B cell (primary cell): ENCODE measurements at regions not wholly inside any gene's neighbourhood (a gene's known extent, or its start where the extent isn't known, plus 50 kb on each side); places are given as distances from the start of the nearest gene placed in this dataset.

Experiments used
- ATAC-seq: fragments of 200-7000 bp; cut with Tn5 transposase; one replicate; pipeline ENCODE4 v1.10.0; 2021; ENCODE audit warnings: low read depth, mild to moderate bottlenecking, moderate number of reproducible peaks, moderate library complexity
- CTCF ChIA-PET: fragments of 350-600 bp; sonication (Branson Sonifier 250); formaldehyde crosslinking; loops from one replicate; lab custom pipeline; 2021; ENCODE audit warnings: antibody characterized with exemption, inconsistent platforms; lab: Charles Lee
- POLR2A ChIA-PET: fragments of 350-600 bp; sonication (Branson Sonifier 250); formaldehyde crosslinking; loops from one replicate; lab custom pipeline; 2021; ENCODE audit warnings: antibody characterized with exemption; lab: Charles Lee
- DNase-seq: peaks from one replicate; pipeline ENCODE4 v3.0.0; 2013
- H2AFZ ChIP-seq: 2 replicates; pipeline ENCODE4 v1.6.1; 2012; ENCODE audit warnings: mild to moderate bottlenecking, low read depth, low read length; ENCODE audit not compliant: insufficient read depth, poor library complexity, severe bottlenecking
- H3K27ac ChIP-seq, 2 donors: 1 replicate in 1 of 2; 2 replicates in 1 of 2; pipeline ENCODE4 v1.5.1; 2012 to 2013; ENCODE audit warnings: low read length in 2 of 2, mild to moderate bottlenecking in 2 of 2, moderate library complexity in 1 of 2
- H3K27me3 ChIP-seq, 4 experiments: fragments of 200-600 bp in 1 of 4; sonication (generic) in 1 of 4; replicated peaks in 1 of 4; 1 replicate in 2 of 4; 2 replicates in 2 of 4; pipeline versions ENCODE4 v1.6.1 to v1.7.0; 2013 to 2016; ENCODE audit warnings: low read length in 3 of 4, mild to moderate bottlenecking in 2 of 4, mixed read lengths in 1 of 4, moderate library complexity in 1 of 4; ENCODE audit not compliant: insufficient read depth in 4 of 4, control insufficient read depth in 3 of 4; ENCODE audit errors: control extremely low read depth in 1 of 4
- H3K36me3 ChIP-seq, 2 experiments: replicated peaks in 1 of 2; 1 replicate in 1 of 2; 2 replicates in 1 of 2; pipeline versions ENCODE4 v1.6.1 to v1.7.1; 2013; ENCODE audit warnings: low read length in 1 of 2; ENCODE audit not compliant: insufficient read depth in 2 of 2, control insufficient read depth in 1 of 2; ENCODE audit errors: control extremely low read depth in 1 of 2, extremely low read depth in 1 of 2
- H3K4me1 ChIP-seq, 2 donors: fragments of 200-600 bp in 1 of 2; sonication (generic) in 1 of 2; 1 replicate in 1 of 2; 2 replicates in 1 of 2; pipeline versions ENCODE4 v1.5.1 to v1.6.1; 2013 to 2017; ENCODE audit warnings: low read length in 2 of 2; ENCODE audit not compliant: control insufficient read depth in 2 of 2, insufficient read depth in 2 of 2
- H3K4me2 ChIP-seq: replicated peaks from 2 replicates; pipeline ENCODE3; 2012; ENCODE audit warnings: mild to moderate bottlenecking, low read depth, low read length; ENCODE audit not compliant: poor library complexity, severe bottlenecking
- H3K4me3 ChIP-seq, 5 experiments: fragments of 200-600 bp in 1 of 5; sonication (generic) in 1 of 5; 1 replicate in 3 of 5; 2 replicates in 2 of 5; pipeline versions ENCODE4 v1.5.1 to v1.7.0; 2011 to 2016; ENCODE audit warnings: low read length in 4 of 5, mild to moderate bottlenecking in 4 of 5, low read depth in 2 of 5, control low read depth in 1 of 5, moderate library complexity in 1 of 5; ENCODE audit not compliant: insufficient read depth in 1 of 5; ENCODE audit errors: control extremely low read depth in 1 of 5, extremely low read depth in 1 of 5
- H3K79me2 ChIP-seq: fragments of 200-600 bp; sonication (generic); one replicate; pipeline ENCODE4 v1.6.0; 2016; ENCODE audit warnings: low read length; ENCODE audit not compliant: control insufficient read depth, insufficient read depth
- H3K9ac ChIP-seq: fragments of 200-600 bp; sonication (generic); 2 replicates; pipeline ENCODE4 v1.6.1; 2017; ENCODE audit warnings: mild to moderate bottlenecking, low read length, moderate library complexity
- H3K9me3 ChIP-seq, 3 donors: one replicate each; pipeline versions ENCODE4 v1.6.1 to v1.7.1; 2013; ENCODE audit warnings: low read length in 2 of 3; ENCODE audit not compliant: control insufficient read depth in 2 of 3, insufficient read depth in 1 of 3; ENCODE audit errors: control extremely low read depth in 1 of 3
- H4K20me1 ChIP-seq: 2 replicates; pipeline ENCODE4 v1.6.0; 2012; ENCODE audit warnings: mild to moderate bottlenecking, low read length; ENCODE audit not compliant: insufficient read depth, control insufficient read depth, poor library complexity, severe bottlenecking
- H3K27ac Mint-ChIP-seq: one replicate; pipeline ENCODE4 v1.8.0; 2021; ENCODE audit warnings: mixed read lengths
- H3K27me3 Mint-ChIP-seq: one replicate; pipeline ENCODE4 v1.8.0; 2021; ENCODE audit warnings: mixed read lengths
- H3K4me1 Mint-ChIP-seq: one replicate; pipeline ENCODE4 v1.8.0; 2021; ENCODE audit warnings: mixed read lengths
- H3K4me3 Mint-ChIP-seq: one replicate; pipeline ENCODE4 v1.8.0; 2021; ENCODE audit warnings: mixed read lengths
- H3K9me3 Mint-ChIP-seq: one replicate; pipeline ENCODE4 v1.8.0; 2022; ENCODE audit warnings: mixed read lengths; ENCODE audit not compliant: insufficient read depth
- CTCF ChIP-seq: fragments of 200-600 bp; IDR thresholded peaks from one replicate; pipeline ENCODE4 v1.8.0; 2022; ENCODE audit warnings: antibody characterized with exemption, mild to moderate bottlenecking
- EZH2 ChIP-seq: IDR thresholded peaks from 2 replicates; pipeline ENCODE4 v1.6.1; 2012; ENCODE audit warnings: borderline replicate concordance, low read depth, mild to moderate bottlenecking, moderate library complexity, low read length; ENCODE audit not compliant: insufficient read depth, poor library complexity, severe bottlenecking
- WGBS: methylation state at CpG from one replicate; pipeline ENCODE4 v1.1.5; 2013; ENCODE audit warnings: missing lambda C conversion rate; ENCODE audit not compliant: insufficient coverage; 5-methylcytosine and 5-hydroxymethylcytosine counted together
- intact Hi-C: fragments of 100-400 bp; cut with micrococcal nuclease; formaldehyde crosslinking; loops from one replicate; pipeline ENCODE4 v1.10.0; 2022

- ChIA-PET CTCF (interaction anchor here (0.7 to 2.7 kb wide), 2 partner anchors 300 to 821 kb away, joined by 3 to 9 read pairs; no protein-coding TSS in a partner anchor), POLR2A (no interaction called here)
- WGBS = 62% methylated on average over 4 of the region's 8 CpGs
- peak overlapping the region in 2 of 5 experiments; percentile 45 to 52 for H3K4me3 ChIP-seq
- Mint-ChIP-seq H3K27ac (peak overlapping the region; percentile 10), H3K9me3 (no peaks in the 10 kb centered on the region), H3K4me1 (peaks cover 31% of the 10 kb centered on the region), H3K4me3 (peak overlapping the region; percentile 79), H3K27me3 (peaks cover 24% of the 10 kb centered on the region)
- H2AFZ ChIP-seq = peak overlapping the region; percentile 76
- ATAC-seq (no peak), DNase-seq (no peak)
- peaks cover 24 to 33% of the 10 kb centered on the region in 2 donors for H3K4me1 ChIP-seq
- intact Hi-C loops = no loop called here
- peak overlapping the region; percentile 51 for H3K9ac ChIP-seq
- H3K27me3 ChIP-seq = peaks cover 0 to 24% (median 2%) of the 10 kb centered on the region in 4 experiments
- no peaks in the 10 kb centered on the region for H3K36me3 ChIP-seq
- H3K4me2 ChIP-seq = peak overlapping the region; percentile 82
- no peak overlapping the region for H3K27ac ChIP-seq
- no peaks in the 10 kb centered on the region for H3K79me2 ChIP-seq
- H3K9me3 ChIP-seq = peaks cover 0 to 14% (median 4%) of the 10 kb centered on the region in 3 donors
- no peak for TF ChIP-seq CTCF
- TF ChIP-seq EZH2 = no peak
- no peaks in the 10 kb centered on the region for H4K20me1 ChIP-seq
Observed at GRCh38 chr13:27005976-27006518, 165.6 kb downstream of the USP12 start.

GRCh38 chr13:27005556-27005955, 166.1 kb downstream of the USP12 start:
- Histone ChIP-seq H3K4me1 (peaks cover 26 to 36% of the 10 kb centered on the region in 2 donors), H3K36me3 (no peaks in the 10 kb centered on the region), H4K20me1 (no peaks in the 10 kb centered on the region), H3K4me2 (no peak overlapping the region), H2AFZ (no peak overlapping the region), H3K27me3 (peaks cover 0 to 24% (median 2%) of the 10 kb centered on the region in 4 experiments), H3K27ac (no peak overlapping the region), H3K9me3 (peaks cover 0 to 14% (median 4%) of the 10 kb centered on the region in 3 donors), H3K79me2 (no peaks in the 10 kb centered on the region), H3K4me3 (no peak overlapping the region), H3K9ac (no peak overlapping the region)
- peaks cover 24% of the 10 kb centered on the region for H3K27me3 Mint-ChIP-seq
- intact Hi-C loops = no loop called here
- ChIA-PET POLR2A (no interaction called here), CTCF (interaction anchor here (0.7 to 2.7 kb wide), 2 partner anchors 300 to 821 kb away, joined by 3 to 9 read pairs; no protein-coding TSS in a partner anchor)
- no peak for TF ChIP-seq CTCF
- no peak for TF ChIP-seq EZH2
- DNase-seq (no peak), ATAC-seq (no peak)
- H3K4me3 Mint-ChIP-seq = peak overlapping the region; percentile 37
- H3K9me3 Mint-ChIP-seq = no peaks in the 10 kb centered on the region
- peaks cover 35% of the 10 kb centered on the region for H3K4me1 Mint-ChIP-seq
- 39% methylated on average over 9 of the region's 9 CpGs for WGBS
- H3K27ac Mint-ChIP-seq = peak overlapping the region; percentile 10
